Left hindlimb (tissue), 1 donor: ENCODE measurements at regions not wholly inside any gene's neighbourhood (a gene's known extent, or its start where the extent isn't known, plus 50 kb on each side); places are given as distances from the start of the nearest gene placed in this dataset.

Experiments
- DNase-seq: peaks from one replicate; pipeline ENCODE4 v3.0.0-alpha.2; 2018

DNA sequence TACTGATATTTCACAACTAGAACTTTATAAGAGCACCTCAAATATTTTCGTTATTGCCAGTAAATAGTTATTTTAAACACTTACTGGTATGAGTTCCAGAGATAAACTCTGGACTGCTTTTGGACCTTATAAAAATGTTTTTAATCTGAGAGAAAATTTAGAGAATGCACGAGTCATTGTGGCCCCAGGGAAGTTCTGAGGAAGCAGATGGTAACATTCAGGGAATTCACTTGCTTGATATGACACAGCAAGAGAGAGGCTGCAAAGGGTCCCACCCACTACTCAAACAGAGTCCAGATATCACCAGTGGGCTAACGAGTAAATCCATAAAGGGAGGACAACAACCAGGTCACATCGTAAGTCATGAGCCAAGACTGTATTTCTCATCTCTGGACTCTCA is 526.8 kb downstream of the TDRD15 start:
- no peak for DNase-seq

DNA sequence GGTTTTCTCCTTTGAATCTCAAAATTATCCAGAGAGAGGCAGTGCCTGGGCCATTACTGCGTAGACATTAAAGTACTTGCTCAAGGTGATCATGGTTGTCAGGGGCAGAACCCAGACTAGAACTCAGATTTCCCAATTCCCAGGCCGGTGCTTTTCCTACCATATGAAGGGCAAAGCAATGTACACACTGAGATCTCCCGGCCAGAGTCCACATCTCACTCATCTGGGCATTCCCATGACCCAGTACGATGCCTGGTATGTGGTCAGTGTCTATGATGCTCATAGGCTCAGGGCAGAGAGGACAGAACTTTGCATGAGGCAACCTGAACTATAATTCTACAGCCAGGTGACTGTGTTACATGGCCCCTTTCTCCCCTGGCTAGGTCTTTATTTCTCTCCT is 531.4 kb downstream of the TDRD15 start:
- no peak for DNase-seq

DNA sequence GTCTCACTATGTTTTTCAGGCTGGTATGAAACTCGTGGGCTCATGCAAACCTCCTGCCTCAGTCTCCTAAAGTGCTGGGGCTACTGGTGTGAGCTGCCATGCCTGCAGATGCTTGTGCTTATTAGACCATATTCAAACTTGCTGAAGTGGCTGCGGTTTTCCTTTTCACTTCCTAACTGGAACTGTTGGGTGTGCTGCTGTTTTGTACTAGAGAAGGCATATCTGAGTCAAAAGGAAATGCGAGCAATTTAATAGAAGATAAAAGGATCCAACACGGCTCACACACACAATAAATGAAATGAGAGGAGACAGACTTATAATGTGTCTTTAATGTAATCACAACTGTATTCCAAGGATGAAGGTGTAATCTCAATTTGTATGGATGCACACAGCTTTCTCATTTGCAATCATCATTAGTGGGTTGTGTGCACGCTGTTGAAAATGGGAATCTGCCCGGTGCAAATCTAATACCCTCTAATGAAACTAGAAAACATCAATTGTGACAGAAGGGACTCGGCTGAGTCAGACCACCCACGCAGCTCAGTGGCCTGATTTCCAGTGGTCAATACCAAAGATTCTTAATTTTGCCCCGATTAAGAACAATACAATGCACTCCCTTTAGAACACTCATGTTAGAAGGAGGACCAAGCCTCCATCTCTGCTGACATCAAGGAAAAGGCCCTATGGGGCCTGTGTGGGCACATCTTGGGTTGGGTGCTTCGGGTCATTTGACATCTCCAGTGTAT is 532.7 kb downstream of the TDRD15 start:
- no peak for DNase-seq

DNA sequence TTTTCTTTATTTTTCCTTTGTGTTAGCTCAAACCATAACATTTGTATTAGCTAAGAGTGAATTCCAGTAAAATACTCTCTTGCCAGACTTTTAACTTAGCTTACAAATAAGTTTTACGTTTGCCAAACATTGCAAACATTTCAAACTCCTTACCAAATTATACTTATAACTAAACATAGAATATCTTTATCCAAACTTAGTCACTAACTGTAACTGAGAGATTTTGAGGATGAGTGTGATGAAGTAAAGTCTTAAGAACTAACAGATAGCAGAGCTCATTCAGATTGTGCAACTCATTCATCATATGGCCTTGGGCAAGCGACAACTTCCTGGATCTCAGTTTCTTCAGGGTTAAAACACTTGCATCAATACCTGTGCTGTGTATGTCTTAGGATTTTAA is 533.7 kb downstream of the TDRD15 start:
- no peak for DNase-seq

DNA sequence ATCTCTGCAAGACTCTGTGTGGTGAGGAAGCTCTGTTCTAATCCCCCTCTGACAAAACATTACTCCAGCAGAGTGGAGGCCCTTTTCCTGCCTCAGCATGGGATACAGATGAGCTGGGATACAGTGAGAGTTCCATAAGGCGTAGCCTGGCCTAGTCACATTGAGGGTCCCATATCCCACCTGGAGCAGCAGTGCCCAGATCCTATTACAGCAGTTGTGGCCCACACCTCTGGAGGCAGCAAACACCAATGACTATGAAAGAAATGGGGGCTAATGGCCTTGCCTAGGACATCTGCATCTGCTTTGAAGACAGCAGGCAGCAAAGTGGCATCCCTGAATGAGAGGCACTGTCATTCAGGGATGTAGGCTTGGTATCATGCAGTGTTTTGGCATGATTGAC is 534.5 kb downstream of the TDRD15 start:
- no peak for DNase-seq

DNA sequence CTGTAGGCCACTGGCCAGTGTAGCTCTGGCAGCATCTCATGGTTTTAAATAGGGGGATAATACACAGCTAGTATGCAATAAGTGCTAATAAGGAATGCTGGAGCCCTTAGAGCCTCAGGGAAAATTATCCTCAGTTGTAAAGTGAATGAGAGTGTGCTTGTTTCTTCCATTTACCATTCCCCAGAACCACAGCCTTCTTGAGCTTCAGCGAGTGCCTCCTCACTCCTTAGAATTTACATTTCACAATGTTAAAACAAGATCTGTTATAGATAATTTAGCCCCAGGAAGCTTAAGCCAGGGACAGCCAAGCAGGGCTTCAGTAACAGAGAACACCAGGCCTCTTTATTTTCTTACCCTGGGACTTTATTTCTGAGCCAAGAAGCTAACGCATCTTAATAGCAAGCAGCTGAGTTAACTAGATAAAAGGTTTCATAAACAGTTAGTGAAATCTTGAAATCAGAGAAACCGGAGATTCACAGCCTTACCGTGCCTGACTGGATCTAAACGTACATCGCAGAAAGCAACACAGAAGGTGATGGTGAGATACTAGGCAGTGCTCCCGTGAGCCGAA is 535.2 kb downstream of the TDRD15 start:
- DNase-seq, result no peak

DNA sequence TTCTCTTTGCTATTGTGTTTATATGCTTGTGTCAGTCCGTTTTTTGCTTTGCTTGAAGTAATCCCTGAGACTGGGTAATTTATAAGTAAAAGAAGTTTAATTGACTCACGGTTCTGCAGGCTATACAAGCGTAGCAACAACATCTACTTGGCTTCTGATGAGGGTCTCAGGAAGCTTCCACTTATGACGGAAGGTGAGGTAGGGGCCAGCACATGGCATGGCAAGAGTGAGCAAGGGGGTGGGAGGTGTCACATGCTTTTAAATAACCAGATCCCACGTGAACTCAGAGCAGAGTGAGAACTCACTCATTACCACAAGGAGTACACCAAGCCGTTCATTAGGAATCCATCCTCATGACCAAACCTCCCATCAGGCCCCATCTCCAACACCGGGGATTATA is 540.3 kb downstream of the TDRD15 start:
- no peak for DNase-seq

DNA sequence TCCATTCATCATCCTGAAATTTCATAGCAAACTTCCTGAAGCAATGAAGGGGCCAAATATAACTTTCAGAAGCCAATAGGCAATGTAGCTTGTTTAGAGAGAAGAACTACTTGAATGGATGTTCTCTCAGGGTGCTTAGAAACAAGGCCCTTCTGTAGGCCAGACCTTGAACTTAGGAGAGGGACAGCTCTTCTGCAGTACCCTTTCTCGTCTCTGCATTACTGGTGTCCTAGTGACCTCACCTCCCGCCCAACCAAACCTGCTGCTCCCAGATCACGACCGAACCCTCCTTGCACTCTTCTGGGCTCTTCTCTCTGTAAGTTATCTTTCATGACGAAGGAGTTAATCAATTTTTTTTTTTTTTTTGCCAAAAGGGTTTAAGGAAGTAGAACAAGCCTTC is 543.9 kb downstream of the TDRD15 start:
- DNase-seq, result no peak

DNA sequence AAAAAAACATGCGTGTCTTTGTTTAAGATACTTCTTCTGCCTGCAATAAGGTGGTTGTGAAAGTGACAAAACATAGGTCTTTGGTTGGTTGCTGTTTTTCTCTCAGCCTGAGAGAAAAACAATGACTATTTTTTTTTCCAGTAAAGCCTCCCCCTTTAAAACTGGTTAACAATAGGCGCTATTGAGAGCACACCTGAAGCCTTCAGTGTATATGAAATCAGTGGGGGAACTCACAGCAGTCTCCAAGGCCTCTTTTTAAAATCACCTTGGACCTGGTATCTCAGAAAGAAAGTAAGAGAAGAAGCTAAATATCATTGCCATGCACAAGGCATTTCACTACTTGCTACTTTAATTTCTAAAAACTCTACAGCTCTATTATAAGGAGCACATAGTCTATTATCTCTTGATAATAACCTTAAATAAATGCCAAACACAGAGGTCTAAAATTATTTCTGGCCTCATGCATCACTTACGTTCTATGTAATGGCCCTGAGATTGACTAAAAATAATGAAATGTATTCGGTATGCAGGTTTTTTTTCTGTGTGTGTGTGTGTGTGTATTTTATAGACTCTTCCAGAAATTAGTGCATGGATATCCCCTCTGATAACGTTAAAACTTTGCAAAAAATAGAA is 544.4 kb downstream of the TDRD15 start:
- DNase-seq, result no peak

DNA sequence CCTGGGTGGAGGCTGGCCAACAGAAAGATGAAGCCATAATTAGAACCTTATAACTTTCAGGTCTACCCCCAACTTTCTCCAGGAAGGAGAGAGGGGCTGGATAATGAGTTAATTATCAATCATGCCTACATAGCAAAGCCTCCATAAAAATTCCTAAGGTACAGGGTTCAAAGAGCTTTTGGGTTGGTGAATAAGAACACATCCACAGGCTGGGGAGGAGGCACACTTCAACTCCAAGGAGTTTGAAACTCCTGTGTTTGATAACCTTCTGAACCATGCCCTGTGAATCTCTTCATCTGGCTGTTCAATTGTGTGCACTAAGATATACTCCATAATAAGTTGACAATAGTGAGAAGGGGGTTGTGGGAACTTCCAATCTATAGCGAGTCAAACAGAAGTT is 552.3 kb downstream of the TDRD15 start:
- no peak for DNase-seq

DNA sequence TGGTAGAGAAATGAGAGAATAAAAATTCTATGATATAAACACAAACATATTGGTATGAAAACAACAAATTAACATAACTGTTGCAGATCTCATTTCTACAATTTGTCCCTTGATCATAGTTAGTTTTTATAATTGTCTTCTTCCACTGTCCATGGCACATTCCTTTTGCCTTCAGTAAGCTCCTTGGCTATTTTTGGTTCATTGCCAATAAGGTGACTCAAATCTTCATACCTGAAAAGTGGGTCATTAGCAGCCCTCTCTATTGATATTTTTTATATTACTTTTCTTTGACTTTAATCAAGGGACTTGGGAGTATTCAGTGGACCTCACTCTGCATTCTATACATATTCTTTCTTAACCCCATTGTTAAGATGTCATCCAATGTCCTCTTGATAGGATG is 552.9 kb downstream of the TDRD15 start:
- DNase-seq, result no peak

DNA sequence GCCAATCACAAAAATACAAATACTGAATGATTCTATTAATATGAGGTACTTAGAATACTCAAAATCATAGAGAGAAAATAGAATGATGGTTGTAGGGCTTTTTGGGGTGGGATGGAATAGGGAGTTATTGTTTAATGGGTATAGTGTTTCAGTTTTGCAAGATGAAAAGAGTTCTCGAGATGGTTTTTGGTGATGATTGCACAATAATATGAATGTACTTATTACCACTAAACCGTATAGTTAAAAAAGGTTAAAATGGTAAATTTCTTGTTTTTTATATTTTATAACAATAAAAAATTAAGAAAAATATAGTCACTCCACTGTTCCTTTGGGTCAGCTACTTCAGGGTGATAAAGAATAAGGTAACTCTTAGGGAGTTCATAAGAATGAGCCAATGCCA is 560.1 kb downstream of the TDRD15 start:
- no peak for DNase-seq

DNA sequence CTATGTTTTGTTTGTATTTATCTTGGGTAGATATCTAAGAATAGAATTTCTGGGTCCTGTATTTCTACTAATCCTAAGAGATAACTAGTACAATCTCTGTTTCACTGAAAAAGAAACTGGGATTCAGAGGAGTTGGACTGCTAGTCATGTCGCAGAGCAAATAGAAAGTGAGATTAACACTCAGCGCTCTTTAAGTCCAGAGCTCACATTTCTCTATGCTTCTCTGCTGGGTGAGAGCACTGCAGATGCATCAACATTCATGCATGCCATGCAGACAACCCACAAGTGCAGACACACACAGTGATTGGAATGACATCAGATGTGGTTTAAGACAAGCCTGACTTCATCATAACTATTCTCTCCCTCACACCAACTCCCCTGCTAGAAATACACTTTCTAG is 563.8 kb downstream of the TDRD15 start:
- DNase-seq, result no peak

DNA sequence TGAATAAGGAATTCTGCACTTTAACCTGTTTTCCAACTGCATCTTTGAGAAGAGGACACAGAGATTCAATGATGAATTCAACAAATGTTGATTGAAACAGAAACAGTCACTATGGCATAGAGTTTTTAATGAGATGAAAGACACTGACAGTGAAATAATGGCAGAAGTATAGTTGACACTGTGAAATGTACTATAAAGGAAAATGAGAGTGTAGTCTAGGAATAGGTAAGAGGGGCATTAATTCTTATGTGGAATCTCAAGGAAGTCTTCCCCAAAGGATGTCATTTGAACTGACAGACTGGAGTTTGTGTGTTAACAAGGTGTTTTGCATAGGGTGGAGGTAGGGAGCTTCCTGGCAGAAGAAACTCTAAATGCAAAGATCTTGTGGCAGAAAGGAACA is 566.2 kb downstream of the TDRD15 start:
- no peak for DNase-seq

DNA sequence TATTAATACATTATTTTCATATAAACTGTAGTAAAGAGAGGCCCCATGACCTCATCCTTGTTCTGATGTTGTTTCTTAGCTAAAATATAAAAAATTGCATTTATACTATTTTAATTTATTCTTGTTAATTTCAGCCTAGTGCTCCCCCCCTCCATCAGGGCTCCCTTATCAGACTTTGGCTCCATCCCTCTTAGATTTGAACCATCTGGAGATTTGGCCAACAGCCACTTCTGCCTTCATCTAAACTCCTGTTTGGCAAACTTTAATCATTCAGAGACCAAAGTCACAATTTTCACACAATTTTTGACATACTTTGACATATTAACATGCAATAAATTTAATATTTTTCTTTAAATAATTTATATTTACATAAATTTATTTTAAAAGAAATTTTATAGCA is 569.3 kb downstream of the TDRD15 start:
- no peak for DNase-seq

DNA sequence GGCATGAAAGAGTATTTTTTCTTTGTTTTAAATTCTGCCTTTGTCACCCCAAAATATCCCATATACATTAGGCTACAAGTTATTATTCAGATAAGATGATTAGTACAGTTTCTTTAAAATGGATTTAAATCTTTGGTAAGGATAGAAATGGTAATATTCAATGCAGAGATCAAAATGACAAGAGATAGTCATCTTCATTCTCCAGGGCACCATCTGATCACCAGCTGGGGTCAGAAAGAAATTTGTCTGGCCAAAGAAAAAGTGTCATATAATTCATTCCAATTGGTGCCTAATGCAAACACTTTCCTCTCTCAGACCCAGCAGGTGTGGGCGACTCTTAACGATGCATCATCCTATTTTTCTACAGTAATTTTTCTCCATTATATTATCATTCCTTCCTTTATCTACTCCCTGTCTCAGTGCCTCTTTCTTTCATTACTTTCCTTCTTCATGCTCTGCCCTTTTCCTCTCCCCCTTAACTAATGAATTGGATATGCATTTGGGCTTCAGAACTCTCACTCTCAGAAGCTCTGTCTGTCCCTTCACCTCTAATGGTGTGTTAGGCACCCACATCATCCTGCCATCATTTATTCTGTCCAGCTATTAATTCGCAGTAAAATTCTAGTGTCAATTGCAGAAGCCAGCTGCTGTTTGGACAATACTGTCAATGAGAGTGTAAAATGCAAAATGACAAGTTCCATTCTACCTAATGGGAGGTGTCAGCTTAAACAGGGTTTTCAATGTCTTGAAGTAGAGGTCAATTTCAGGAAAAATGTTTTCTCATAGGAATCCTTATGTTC is 570.5 kb downstream of the TDRD15 start:
- DNase-seq, result no peak

DNA sequence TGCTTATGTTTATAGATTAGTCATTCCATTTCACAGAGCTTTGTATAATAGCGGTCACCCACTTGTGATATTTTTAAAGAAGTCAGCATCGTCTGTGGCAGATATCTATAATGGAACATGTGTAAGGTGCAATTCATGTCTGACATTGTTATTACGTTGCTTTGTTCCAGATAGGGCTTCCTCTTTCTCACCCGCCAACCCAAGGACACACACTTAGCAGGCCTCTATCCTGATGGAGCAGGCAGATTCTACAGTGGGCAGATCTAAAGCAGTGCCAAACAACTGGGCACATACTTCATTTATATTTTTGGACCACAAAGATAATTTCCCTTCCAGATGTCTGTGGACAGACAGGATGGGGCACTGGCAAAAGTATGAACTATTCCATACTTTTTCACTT is 573.1 kb downstream of the TDRD15 start:
- no peak for DNase-seq

DNA sequence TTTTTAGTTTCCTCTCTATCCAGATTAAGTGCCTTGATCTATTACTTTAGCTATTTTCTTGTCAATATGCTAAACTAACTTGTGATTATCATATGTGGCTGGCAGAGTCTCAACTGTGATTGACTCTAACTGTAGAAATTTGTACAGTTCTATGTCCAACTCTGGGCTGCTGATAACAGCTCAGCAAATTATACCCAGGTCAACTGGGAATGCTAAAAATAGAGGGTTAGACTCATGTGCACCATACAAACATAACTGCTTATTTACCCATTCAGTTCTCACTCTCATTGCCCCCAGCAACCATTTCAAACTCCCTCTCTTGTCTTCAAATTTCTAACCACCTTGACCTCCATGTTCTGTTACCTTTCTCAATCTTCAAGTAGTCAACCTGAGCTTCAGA is 576.9 kb downstream of the TDRD15 start:
- no peak for DNase-seq

DNA sequence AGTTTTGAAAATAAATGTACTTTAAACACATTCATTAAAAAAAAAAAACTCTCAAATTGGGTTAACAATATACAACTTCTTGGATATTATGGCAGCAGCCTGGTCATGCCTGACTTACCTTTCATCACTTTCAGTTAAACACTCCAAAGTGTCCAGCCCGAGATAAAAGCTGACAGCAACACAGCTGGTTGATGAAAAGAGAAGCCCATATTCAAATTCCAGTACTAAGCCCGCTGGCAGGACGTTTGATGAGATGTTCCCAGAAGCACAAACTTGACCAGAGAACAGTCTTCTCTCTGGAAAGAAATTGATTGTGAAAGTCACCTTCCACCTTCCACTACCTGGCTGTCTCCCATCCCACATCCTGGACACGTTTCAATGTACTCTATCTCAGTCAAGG is 586.3 kb downstream of the TDRD15 start:
- DNase-seq, result no peak

DNA sequence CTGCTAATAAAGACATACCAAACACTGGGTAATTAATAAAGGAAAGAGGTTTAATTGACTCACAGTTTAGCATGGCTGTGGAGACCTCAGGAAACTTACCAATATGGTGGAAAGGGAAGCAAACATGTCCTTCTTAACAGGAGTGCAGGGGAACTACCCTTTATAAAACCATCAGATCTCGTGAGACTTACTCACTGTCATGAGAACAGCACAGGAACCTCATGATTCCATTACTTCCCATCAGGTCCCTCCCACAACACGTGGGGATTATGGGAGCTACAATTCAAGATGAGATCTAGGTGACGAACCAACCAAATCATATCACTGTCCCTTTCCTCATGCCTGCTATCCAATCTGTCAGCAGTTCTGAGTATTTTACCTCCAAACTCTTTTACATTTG is 586.7 kb downstream of the TDRD15 start:
- DNase-seq, result no peak

DNA sequence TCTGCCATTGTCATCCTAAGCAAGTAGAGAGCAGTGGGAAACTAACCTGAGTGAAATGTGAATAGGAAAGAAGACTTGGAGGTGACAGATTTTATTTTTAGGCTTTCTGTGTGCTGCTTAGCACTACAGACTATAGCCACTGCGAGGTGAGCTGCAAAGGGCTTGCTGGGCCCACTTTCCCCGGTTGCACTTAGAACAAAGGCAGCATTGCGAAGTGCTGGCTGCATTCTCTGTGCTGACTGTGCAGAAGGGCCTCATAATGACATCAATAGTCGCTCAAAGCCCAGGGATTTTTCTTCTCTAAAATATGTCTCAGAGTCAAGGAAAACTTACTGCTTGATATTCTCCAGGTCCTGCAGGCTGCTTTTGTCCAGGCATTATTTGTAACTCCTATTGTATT is 592.1 kb downstream of the TDRD15 start:
- no peak for DNase-seq

DNA sequence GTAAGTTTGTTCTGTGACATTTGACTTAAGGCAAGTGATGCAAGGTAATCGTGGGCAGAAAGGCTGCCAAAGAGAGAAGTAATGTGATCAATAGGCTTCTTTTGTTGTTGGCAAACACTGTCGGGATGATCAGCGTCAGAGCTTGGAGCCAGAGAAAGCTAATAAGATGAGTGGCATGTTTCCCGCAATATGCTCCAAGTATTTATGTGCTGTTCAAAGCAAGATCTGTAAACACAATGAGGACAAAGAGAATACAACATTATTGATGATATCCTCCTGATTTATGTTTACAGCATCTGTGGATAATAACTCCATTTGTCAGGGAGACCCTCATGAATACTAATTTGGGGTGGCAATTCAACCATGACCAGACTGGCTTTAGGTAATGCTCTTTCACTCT is 603.3 kb downstream of the TDRD15 start:
- no peak for DNase-seq

DNA sequence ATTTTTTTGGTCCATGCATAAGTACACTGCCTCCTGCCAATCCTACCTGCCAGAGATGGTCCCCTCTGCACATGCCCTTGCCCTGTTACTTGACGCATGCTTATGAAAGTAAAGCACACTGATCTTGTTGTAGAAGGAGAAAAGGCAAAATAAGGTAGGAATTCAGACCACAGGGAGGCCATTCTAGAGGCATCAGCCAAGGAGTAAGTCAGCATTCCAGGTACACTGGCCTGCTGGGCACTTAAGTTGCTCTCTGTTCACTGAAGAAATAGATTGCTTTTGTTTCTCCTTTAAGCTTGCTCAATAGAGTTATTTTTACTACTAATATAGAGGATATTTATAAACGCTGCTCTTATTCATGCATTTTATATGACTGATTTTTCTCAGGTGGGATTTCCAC is 604.4 kb downstream of the TDRD15 start:
- no peak for DNase-seq

DNA sequence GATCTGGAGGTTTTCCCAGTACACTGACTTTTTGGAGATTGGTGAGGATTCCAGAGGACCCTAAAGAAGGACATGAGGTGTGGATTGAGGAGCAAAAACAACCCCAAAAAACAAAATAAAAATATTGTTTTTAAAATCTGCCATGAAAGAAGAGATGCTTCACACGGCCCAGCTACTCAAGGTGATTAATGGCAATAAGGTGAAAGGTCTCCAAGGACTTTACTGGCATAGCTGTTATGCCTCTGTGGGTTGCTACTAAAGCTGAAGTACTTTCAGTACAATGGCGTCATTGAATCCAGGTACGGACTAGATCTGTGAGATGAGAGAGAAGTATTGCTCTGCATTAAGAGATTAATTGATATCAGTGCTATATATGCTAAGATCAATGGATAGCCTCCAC is 606.4 kb downstream of the TDRD15 start:
- no peak for DNase-seq
